A673 (cell line): ENCODE measurements at regions not wholly inside any gene's neighbourhood (a gene's known extent, or its start where the extent isn't known, plus 50 kb on each side); places are given as distances from the start of the nearest gene placed in this dataset.

Experiments used
- BruUV-seq: library from RNA; stranded (reverse); fragments of 400-500 nt; replicated peaks from 2 replicates; lab custom pipeline; 2021; lab: Mats Ljungman, UMichigan
- CTCF ChIA-PET: fragments of 300-600 bp; sonication (Branson Sonifier 250); formaldehyde crosslinking; loops from one replicate; lab custom pipeline; 2022; ENCODE audit warnings: antibody characterized with exemption; lab: Charles Lee
- POLR2A ChIA-PET: fragments of 300-600 bp; sonication (Branson Sonifier 250); formaldehyde crosslinking; loops from one replicate; lab custom pipeline; 2022; ENCODE audit warnings: antibody characterized with exemption; ENCODE audit not compliant: low non-redundant PET; lab: Charles Lee
- DNase-seq: peaks from one replicate; pipeline ENCODE4 v3.0.0-alpha.2; 2015; ENCODE audit warnings: low spot score
- H3K27ac ChIP-seq: fragments of 200-600 bp; sonication (generic); 2 replicates; pipeline ENCODE4 v1.5.1; 2016; ENCODE audit warnings: mixed run types, low read depth, mild to moderate bottlenecking, mixed read lengths, antibody characterized with exemption, low read length; ENCODE audit not compliant: poor library complexity, severe bottlenecking
- H3K27me3 ChIP-seq: fragments of 200-600 bp; sonication (generic); replicated peaks from 2 replicates; pipeline ENCODE4 v1.6.1; 2017; ENCODE audit warnings: mixed run types, low read depth, mild to moderate bottlenecking, mixed read lengths, antibody characterized with exemption, low read length; ENCODE audit not compliant: insufficient read depth, poor library complexity
- H3K36me3 ChIP-seq: fragments of 200-600 bp; sonication (generic); 2 replicates; pipeline ENCODE4 v1.6.1; 2016; ENCODE audit warnings: mixed run types, mild to moderate bottlenecking, mixed read lengths, antibody characterized with exemption, low read length; ENCODE audit not compliant: insufficient read depth, poor library complexity, severe bottlenecking
- H3K4me1 ChIP-seq: fragments of 200-600 bp; sonication (generic); 2 replicates; pipeline ENCODE4 v1.6.1; 2017; ENCODE audit warnings: mixed run types, mild to moderate bottlenecking, mixed read lengths, antibody characterized with exemption, low read length; ENCODE audit not compliant: insufficient read depth, poor library complexity, severe bottlenecking
- H3K4me3 ChIP-seq: fragments of 200-600 bp; sonication (generic); 2 replicates; pipeline ENCODE4 v1.5.1; 2016; ENCODE audit warnings: low read depth, mixed run types, mild to moderate bottlenecking, mixed read lengths, low read length; ENCODE audit not compliant: poor library complexity, severe bottlenecking
- H3K9me3 ChIP-seq: fragments of 200-600 bp; sonication (generic); 2 replicates; pipeline ENCODE4 v1.6.1; 2016; ENCODE audit warnings: mixed run types, low read depth, mild to moderate bottlenecking, mixed read lengths, antibody characterized with exemption, low read length; ENCODE audit not compliant: poor library complexity, severe bottlenecking
- EZH2 ChIP-seq: fragments of 200-600 bp; sonication (generic); IDR thresholded peaks from 2 replicates; pipeline ENCODE4 v1.6.1; 2017; ENCODE audit warnings: borderline replicate concordance, low read depth, mild to moderate bottlenecking, mixed read lengths, antibody characterized with exemption, low read length; ENCODE audit not compliant: poor library complexity, severe bottlenecking
- intact Hi-C: fragments of 100-400 bp; cut with micrococcal nuclease; formaldehyde crosslinking; loops from one replicate; pipeline ENCODE4 v1.10.0; 2022; ENCODE audit not compliant: unreplicated experiment
- TF ChIP-seq, protein P1 (sequence below): fragments of 300-800, 200-600 bp; sonication (generic); conservative IDR thresholded peaks from 2 replicates; pipeline ENCODE4 v1.5.1; 2017; ENCODE audit warnings: low read depth, mild to moderate bottlenecking, antibody characterized with exemption, low read length, moderate library complexity, mixed read lengths

DNA sequence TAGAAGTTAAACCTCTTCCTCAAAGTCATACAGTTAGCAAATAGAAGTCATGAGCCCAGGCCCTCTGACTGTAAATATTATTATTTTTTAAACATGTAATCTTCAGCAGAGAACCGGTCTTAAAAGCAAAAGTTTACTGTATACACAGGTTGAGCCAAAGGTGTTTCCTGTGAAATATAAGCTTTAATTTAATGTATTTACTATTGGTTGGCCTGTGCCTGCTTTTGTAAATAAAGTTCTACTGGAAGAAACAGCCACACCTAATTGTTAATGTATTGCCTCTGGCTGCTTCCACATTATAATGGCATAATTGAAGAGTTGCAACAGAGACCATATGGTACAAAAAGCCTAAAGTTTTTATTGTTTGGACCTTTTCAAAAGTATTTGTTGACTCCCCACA lies 61.0 kb upstream of the PRDM8 start:
- H3K27me3 ChIP-seq: no peaks in the 10 kb centered on the region
- no peak for TF ChIP-seq EZH2
- TF ChIP-seq, protein P1, sequence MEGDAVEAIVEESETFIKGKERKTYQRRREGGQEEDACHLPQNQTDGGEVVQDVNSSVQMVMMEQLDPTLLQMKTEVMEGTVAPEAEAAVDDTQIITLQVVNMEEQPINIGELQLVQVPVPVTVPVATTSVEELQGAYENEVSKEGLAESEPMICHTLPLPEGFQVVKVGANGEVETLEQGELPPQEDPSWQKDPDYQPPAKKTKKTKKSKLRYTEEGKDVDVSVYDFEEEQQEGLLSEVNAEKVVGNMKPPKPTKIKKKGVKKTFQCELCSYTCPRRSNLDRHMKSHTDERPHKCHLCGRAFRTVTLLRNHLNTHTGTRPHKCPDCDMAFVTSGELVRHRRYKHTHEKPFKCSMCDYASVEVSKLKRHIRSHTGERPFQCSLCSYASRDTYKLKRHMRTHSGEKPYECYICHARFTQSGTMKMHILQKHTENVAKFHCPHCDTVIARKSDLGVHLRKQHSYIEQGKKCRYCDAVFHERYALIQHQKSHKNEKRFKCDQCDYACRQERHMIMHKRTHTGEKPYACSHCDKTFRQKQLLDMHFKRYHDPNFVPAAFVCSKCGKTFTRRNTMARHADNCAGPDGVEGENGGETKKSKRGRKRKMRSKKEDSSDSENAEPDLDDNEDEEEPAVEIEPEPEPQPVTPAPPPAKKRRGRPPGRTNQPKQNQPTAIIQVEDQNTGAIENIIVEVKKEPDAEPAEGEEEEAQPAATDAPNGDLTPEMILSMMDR: no peak
- no TSS peak for BruUV-seq
- DNase-seq: no peak
- intact Hi-C loops: no loop called here
- no peaks in the 10 kb centered on the region for H3K4me1 ChIP-seq
- no peak overlapping the region for H3K4me3 ChIP-seq
- no peak overlapping the region for H3K27ac ChIP-seq
- POLR2A ChIA-PET: no interaction called here
- H3K36me3 ChIP-seq: no peaks in the 10 kb centered on the region
- H3K9me3 ChIP-seq: no peaks in the 10 kb centered on the region
- CTCF ChIA-PET: no interaction called here

DNA sequence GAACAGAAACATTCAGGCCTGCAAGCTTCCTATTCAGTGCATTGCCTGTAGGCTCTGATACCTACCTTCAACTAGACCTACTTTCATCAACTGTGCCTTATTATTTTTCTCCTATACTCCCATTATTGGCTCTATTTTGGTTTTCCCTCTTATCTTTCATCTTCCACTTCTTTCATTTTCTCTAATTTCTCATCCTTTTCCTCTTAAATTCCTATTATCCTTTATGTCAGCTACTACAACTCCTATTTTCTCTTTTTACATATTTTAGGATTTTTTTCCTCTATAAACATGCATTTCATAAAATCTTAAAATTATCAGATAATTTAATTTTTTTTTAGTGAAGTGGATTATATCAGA lies 61.6 kb upstream of the PRDM8 start:
- TF ChIP-seq EZH2: no peak
- TF ChIP-seq, protein P1: no peak
- Histone ChIP-seq H3K27ac (no peak overlapping the region), H3K27me3 (no peaks in the 10 kb centered on the region), H3K36me3 (no peaks in the 10 kb centered on the region), H3K4me3 (no peak overlapping the region), H3K4me1 (no peaks in the 10 kb centered on the region), H3K9me3 (no peaks in the 10 kb centered on the region)
- no peak for DNase-seq
- intact Hi-C loops: no loop called here
- ChIA-PET POLR2A (no interaction called here), CTCF (no interaction called here)
- BruUV-seq: no TSS peak

DNA sequence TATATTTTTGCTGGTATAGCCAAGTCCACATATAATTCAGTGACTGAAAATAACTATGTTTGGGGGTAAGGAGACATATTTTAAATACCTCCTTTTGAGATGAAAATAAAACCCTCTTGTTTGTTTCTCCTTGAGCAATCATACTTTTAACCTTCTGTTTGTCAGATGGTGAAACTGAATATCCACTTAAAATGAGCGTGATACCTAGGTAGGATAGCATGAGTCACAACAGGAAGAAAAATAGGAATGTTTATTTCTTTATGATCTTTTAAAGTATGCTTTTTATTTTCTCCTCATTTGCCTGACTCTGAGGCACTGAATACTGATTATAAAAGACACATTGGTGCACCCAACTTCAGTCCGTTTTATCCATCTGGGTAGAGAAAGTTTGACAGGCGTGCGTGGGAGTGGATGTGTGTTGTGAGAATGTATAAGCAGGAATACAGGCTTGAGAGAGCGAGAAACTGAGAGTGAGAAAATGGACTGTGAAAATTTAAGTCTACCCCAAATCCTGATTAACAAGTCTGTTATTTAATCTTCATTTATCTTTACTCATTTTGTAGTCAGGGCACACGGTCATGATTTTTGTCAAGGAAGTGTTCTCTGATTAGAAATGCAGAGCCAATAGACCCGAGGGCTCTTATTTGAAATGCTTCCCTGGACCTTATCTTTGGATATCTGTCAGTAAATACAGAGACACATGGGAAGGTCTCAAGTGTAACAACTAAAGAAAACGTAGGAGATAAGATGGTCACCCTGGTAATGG lies 62.1 kb upstream of the ANTXR2 start:
- Histone ChIP-seq H3K4me3 (no peak overlapping the region), H3K36me3 (no peaks in the 10 kb centered on the region), H3K27ac (no peak overlapping the region), H3K27me3 (no peaks in the 10 kb centered on the region), H3K9me3 (no peaks in the 10 kb centered on the region), H3K4me1 (no peaks in the 10 kb centered on the region)
- DNase-seq: no peak
- ChIA-PET POLR2A (no interaction called here), CTCF (no interaction called here)
- intact Hi-C loops: no loop called here
- no TSS peak for BruUV-seq
- TF ChIP-seq, protein P1: no peak
- TF ChIP-seq EZH2: no peak
